ENCODE measurements at regions not wholly inside any gene's neighbourhood (a gene's known extent, or its start where the extent isn't known, plus 50 kb on each side); places are given as distances from the start of the nearest gene placed in this dataset.

GRCh38 chr5:94028001-94028400 is 286.6 kb upstream of the POU5F2 start:
- H3K4me1 Mint-ChIP-seq (ENCODE audit: insufficient read depth, unreplicated experiment), result peaks cover 9% of the 10 kb centered on the region
- no peaks in the 10 kb centered on the region for H3K36me3 Mint-ChIP-seq (ENCODE audit: insufficient read depth, unreplicated experiment)
- ChIA-PET CTCF (no interaction called here), POLR2A (no interaction called here)
- no peak for DNase-seq (ENCODE audit: unreplicated experiment)
- intact Hi-C loops (cut with micrococcal nuclease), result no loop called here
- BruUV-seq (replicated peaks), result no TSS peak
- no peaks in the 10 kb centered on the region for H3K9me3 Mint-ChIP-seq (ENCODE audit: unreplicated experiment)
- TF ChIP-seq CTCF (IDR thresholded peaks at IDR 0.05; ENCODE audit: unreplicated experiment), result no peak
- H3K27me3 Mint-ChIP-seq (ENCODE audit: insufficient read depth, unreplicated experiment), result no peaks in the 10 kb centered on the region
- no peak overlapping the region for H3K4me3 Mint-ChIP-seq (ENCODE audit: unreplicated experiment)
- no peak overlapping the region for H3K27ac Mint-ChIP-seq (ENCODE audit: low read depth, unreplicated experiment)

DNA sequence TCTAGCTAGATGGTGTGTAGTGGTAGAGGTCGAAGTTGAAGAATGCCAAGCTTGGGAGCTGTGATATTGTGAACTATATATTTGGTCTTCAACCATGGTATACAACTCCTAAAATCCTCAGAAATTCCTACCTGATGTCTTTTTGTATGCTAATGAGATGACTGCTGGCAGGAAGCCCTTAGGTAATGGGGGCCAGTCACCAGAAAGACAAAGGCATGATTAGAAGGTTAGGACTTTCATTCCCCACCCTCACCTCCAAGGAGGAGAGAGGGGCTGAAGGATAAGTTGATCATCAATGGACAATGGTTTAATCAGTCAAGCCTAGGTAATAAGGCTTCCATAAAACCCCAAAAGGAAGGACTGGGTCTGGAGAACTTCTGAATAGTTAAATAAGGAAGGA is 285.7 kb upstream of the POU5F2 start:
- ChIA-PET POLR2A (no interaction called here), CTCF (interaction anchor here (0.9 kb wide), 1 partner anchor 110 kb away, joined by 3 read pairs; no protein-coding TSS in a partner anchor)
- intact Hi-C loops (cut with micrococcal nuclease), result no loop called here
- DNase-seq (ENCODE audit: unreplicated experiment), result no peak
- no TSS peak for BruUV-seq (replicated peaks)
- Mint-ChIP-seq H3K4me3 (ENCODE audit: unreplicated experiment) (no peak overlapping the region), H3K4me1 (ENCODE audit: insufficient read depth, unreplicated experiment) (peaks cover 9% of the 10 kb centered on the region), H3K27ac (ENCODE audit: low read depth, unreplicated experiment) (no peak overlapping the region), H3K27me3 (ENCODE audit: insufficient read depth, unreplicated experiment) (no peaks in the 10 kb centered on the region), H3K36me3 (ENCODE audit: insufficient read depth, unreplicated experiment) (no peaks in the 10 kb centered on the region), H3K9me3 (ENCODE audit: unreplicated experiment) (no peaks in the 10 kb centered on the region)
- TF ChIP-seq CTCF (IDR thresholded peaks at IDR 0.05; ENCODE audit: unreplicated experiment), result no peak

DNA sequence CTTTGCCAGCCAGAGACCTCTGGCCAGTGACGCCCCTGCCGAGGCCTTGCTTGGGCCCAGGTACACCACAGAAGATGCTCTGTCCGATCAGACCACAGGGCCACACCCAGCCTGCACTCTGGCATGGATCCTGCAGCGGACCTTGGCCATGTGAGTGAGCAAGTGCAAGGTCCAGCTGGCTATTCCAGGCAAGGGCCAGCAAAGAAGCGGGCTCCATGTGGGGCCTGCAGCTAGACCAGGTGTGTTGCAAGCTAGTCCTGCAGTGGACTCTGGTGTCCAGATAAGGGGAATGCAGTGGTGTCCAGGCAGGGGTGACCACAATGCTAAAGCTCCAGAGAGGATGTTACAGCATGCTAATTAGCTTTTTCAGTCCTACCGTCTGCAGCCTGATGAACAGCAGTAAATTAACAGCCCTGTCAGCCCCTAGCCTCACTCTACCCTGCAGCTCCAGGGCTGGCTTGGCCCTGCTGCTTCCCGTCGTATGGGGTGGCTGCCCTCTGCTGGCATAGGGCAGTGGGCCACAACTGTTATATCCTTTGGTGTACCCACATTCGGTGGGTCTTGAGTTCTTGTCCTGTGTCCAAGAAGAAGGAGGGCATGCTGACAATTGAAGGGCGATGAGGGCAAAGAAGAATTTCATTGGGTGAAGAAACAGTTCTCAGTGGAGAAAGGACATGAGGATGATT is 284.5 kb upstream of the POU5F2 start:
- CTCF ChIA-PET, result interaction anchor here (0.5 to 0.9 kb wide), 2 partner anchors 73 to 109 kb away, joined by 3 read pairs; no protein-coding TSS in a partner anchor

DNA sequence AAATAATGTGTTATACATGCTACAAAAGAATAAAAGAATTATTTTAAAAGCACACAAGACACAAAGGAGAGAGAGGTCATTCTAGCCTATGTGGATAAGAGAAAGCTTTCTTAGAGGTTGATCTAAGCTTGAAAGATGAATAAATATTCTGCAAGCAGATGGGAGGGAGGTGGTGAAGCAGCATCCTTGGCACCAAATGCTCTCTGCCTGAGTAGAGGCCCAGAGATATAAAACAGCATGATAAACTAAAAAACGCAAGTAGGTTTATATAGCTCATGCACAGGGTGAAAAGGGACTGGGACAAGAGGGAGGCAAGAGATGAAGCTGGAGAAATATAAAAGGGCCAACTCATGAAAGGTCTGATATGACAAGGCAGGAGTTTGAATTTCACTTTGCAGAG is 283.2 kb upstream of the POU5F2 start:
- DNase-seq (ENCODE audit: unreplicated experiment), result no peak
- ChIA-PET POLR2A (interaction anchor here (1.0 kb wide), 1 partner anchor 13 kb away, joined by 3 read pairs; no protein-coding TSS in a partner anchor), CTCF (no interaction called here)
- Mint-ChIP-seq H3K27me3 (ENCODE audit: insufficient read depth, unreplicated experiment) (no peaks in the 10 kb centered on the region), H3K4me3 (ENCODE audit: unreplicated experiment) (no peak overlapping the region), H3K27ac (ENCODE audit: low read depth, unreplicated experiment) (no peak overlapping the region), H3K9me3 (ENCODE audit: unreplicated experiment) (no peaks in the 10 kb centered on the region), H3K36me3 (ENCODE audit: insufficient read depth, unreplicated experiment) (no peaks in the 10 kb centered on the region), H3K4me1 (ENCODE audit: insufficient read depth, unreplicated experiment) (peaks cover 8% of the 10 kb centered on the region)
- BruUV-seq (replicated peaks), result no TSS peak
- no peak for TF ChIP-seq CTCF (IDR thresholded peaks at IDR 0.05; ENCODE audit: unreplicated experiment)
- intact Hi-C loops (cut with micrococcal nuclease), result no loop called here

More for the DNA sequence above, 284.5 kb upstream of the POU5F2 start:
- no TSS peak for BruUV-seq (replicated peaks)
- no peaks in the 10 kb centered on the region for H3K36me3 Mint-ChIP-seq (ENCODE audit: insufficient read depth, unreplicated experiment)
- H3K27me3 Mint-ChIP-seq (ENCODE audit: insufficient read depth, unreplicated experiment), result no peaks in the 10 kb centered on the region
- no peak overlapping the region for H3K4me3 Mint-ChIP-seq (ENCODE audit: unreplicated experiment)
- DNase-seq (ENCODE audit: unreplicated experiment), result no peak
- H3K4me1 Mint-ChIP-seq (ENCODE audit: insufficient read depth, unreplicated experiment), result peaks cover 8% of the 10 kb centered on the region
- no peaks in the 10 kb centered on the region for H3K9me3 Mint-ChIP-seq (ENCODE audit: unreplicated experiment)
- intact Hi-C loops (cut with micrococcal nuclease), result no loop called here
- POLR2A ChIA-PET, result interaction anchor here (0.6 kb wide), 1 partner anchor 147 kb away, joined by 3 read pairs; no protein-coding TSS in a partner anchor
- H3K27ac Mint-ChIP-seq (ENCODE audit: low read depth, unreplicated experiment), result no peak overlapping the region
- no peak for TF ChIP-seq CTCF (IDR thresholded peaks at IDR 0.05; ENCODE audit: unreplicated experiment)

All from MCF 10A (cell line).